GM19025 (cell line): ENCODE measurements at regions not wholly inside any gene's neighbourhood (a gene's known extent, or its start where the extent isn't known, plus 50 kb on each side); places are given as distances from the start of the nearest gene placed in this dataset.

Source experiments
- ATAC-seq: cut with Tn5 transposase; IDR thresholded peaks from one replicate; pipeline ENCODE4 v1.9.1; 2021; ENCODE audit warnings: mild to moderate bottlenecking, low read depth, moderate library complexity; ENCODE audit not compliant: unreplicated experiment

GRCh38 chr9:81833563-81834345 is 94.5 kb upstream of the SPATA31D4 start:
- ATAC-seq = no peak

- no peak for ATAC-seq
Observed at GRCh38 chr9:81841333-81841732, 86.9 kb upstream of the SPATA31D4 start.

GRCh38 chr9:81844131-81844567 is 84.1 kb upstream of the SPATA31D4 start:
- ATAC-seq = no peak

GRCh38 chr9:81847181-81847915 is 80.9 kb upstream of the SPATA31D4 start:
- ATAC-seq = no peak

- ATAC-seq = no peak
Observed at GRCh38 chr9:81848472-81848871, 79.8 kb upstream of the SPATA31D4 start.

- no peak for ATAC-seq
Observed at GRCh38 chr9:81849631-81850259, 78.5 kb upstream of the SPATA31D4 start.

- ATAC-seq = no peak
Observed at GRCh38 chr9:81850724-81851123, 77.5 kb upstream of the SPATA31D4 start.

- ATAC-seq = no peak
Observed at GRCh38 chr9:81851340-81851739, 76.9 kb upstream of the SPATA31D4 start.

- no peak for ATAC-seq
Observed at GRCh38 chr9:81852820-81853219, 75.4 kb upstream of the SPATA31D4 start.

- ATAC-seq = no peak
Observed at GRCh38 chr9:81855538-81855937, 72.7 kb upstream of the SPATA31D4 start.

- no peak for ATAC-seq
Observed at GRCh38 chr9:81858657-81859430, 69.4 kb upstream of the SPATA31D4 start.

- ATAC-seq = no peak
Observed at GRCh38 chr9:81860581-81860980, 67.6 kb upstream of the SPATA31D4 start.

- ATAC-seq = no peak
Observed at GRCh38 chr9:81861644-81862043, 66.6 kb upstream of the SPATA31D4 start.

- no peak for ATAC-seq
Observed at GRCh38 chr9:81868145-81868544, 60.1 kb upstream of the SPATA31D4 start.

- no peak for ATAC-seq
Observed at GRCh38 chr9:81871695-81872094, 56.5 kb upstream of the SPATA31D4 start.

GRCh38 chr9:81874250-81874649 is 54.0 kb upstream of the SPATA31D4 start:
- ATAC-seq = no peak

GRCh38 chr9:81874931-81875330 is 53.3 kb upstream of the SPATA31D4 start:
- ATAC-seq = no peak

GRCh38 chr9:81877047-81877446 is 51.2 kb upstream of the SPATA31D4 start:
- ATAC-seq = no peak
